ENCODE measurements at regions not wholly inside any gene's neighbourhood (a gene's known extent, or its start where the extent isn't known, plus 50 kb on each side); places are given as distances from the start of the nearest gene placed in this dataset.

- no peak for TF ChIP-seq YY1 (IDR thresholded peaks at IDR 0.05; ENCODE audit: low read depth)
- TF ChIP-seq CEBPB (IDR thresholded peaks at IDR 0.05): no peak
- no peak for TF ChIP-seq TCF12 (IDR thresholded peaks at IDR 0.05; ENCODE audit: low read depth)
- no peak for TF ChIP-seq TAF1 (IDR thresholded peaks at IDR 0.05; ENCODE audit: low read depth)
- no peak for TF ChIP-seq REST (IDR thresholded peaks at IDR 0.05; ENCODE audit: low read depth)
- no peak for TF ChIP-seq TEAD4 (IDR thresholded peaks at IDR 0.05)
- TF ChIP-seq USF1 (IDR thresholded peaks at IDR 0.05): no peak
- TF ChIP-seq CREB1 (IDR thresholded peaks at IDR 0.05; ENCODE audit: low read depth): no peak
- TF ChIP-seq ZBTB7A (IDR thresholded peaks at IDR 0.05; ENCODE audit: low read depth): no peak
- TF ChIP-seq FOXM1 (IDR thresholded peaks at IDR 0.05; ENCODE audit: borderline replicate concordance, low read depth): no peak
- TF ChIP-seq MAX (IDR thresholded peaks at IDR 0.05): no peak
- no peak for TF ChIP-seq NFIC (IDR thresholded peaks at IDR 0.05)
- TF ChIP-seq EGR1 (IDR thresholded peaks at IDR 0.05): no peak
- TF ChIP-seq EP300 (IDR thresholded peaks at IDR 0.05; ENCODE audit: borderline replicate concordance): no peak
- no peak for TF ChIP-seq RAD21 (IDR thresholded peaks at IDR 0.05; ENCODE audit: low read depth)
Observed at GRCh38 chr5:74301576-74301975, 339.0 kb downstream of the ENC1 start.

GRCh38 chr5:74300808-74301389 lies 339.6 kb downstream of the ENC1 start:
- TF ChIP-seq ZBTB7A (IDR thresholded peaks at IDR 0.05; ENCODE audit: low read depth) (no peak), TCF12 (IDR thresholded peaks at IDR 0.05; ENCODE audit: low read depth) (no peak), CREB1 (IDR thresholded peaks at IDR 0.05; ENCODE audit: low read depth) (no peak), YY1 (IDR thresholded peaks at IDR 0.05; ENCODE audit: low read depth) (no peak), TAF1 (IDR thresholded peaks at IDR 0.05; ENCODE audit: low read depth) (no peak), EP300 (IDR thresholded peaks at IDR 0.05; ENCODE audit: borderline replicate concordance) (no peak), FOXM1 (IDR thresholded peaks at IDR 0.05; ENCODE audit: borderline replicate concordance, low read depth) (no peak), USF1 (IDR thresholded peaks at IDR 0.05) (no peak), CEBPB (IDR thresholded peaks at IDR 0.05) (no peak), NFIC (IDR thresholded peaks at IDR 0.05) (no peak), RAD21 (IDR thresholded peaks at IDR 0.05; ENCODE audit: low read depth) (no peak), REST (IDR thresholded peaks at IDR 0.05; ENCODE audit: low read depth) (no peak), EGR1 (IDR thresholded peaks at IDR 0.05) (no peak)

- no peak for TF ChIP-seq TAF1 (IDR thresholded peaks at IDR 0.05; ENCODE audit: low read depth)
- no peak for TF ChIP-seq REST (IDR thresholded peaks at IDR 0.05; ENCODE audit: low read depth)
- TF ChIP-seq TCF12 (IDR thresholded peaks at IDR 0.05; ENCODE audit: low read depth): no peak
- no peak for TF ChIP-seq RAD21 (IDR thresholded peaks at IDR 0.05; ENCODE audit: low read depth)
- no peak for TF ChIP-seq EP300 (IDR thresholded peaks at IDR 0.05; ENCODE audit: borderline replicate concordance)
- no peak for TF ChIP-seq YY1 (IDR thresholded peaks at IDR 0.05; ENCODE audit: low read depth)
- no peak for TF ChIP-seq NFIC (IDR thresholded peaks at IDR 0.05)
- TF ChIP-seq ZBTB7A (IDR thresholded peaks at IDR 0.05; ENCODE audit: low read depth): no peak
- TF ChIP-seq EGR1 (IDR thresholded peaks at IDR 0.05): no peak
- no peak for TF ChIP-seq CREB1 (IDR thresholded peaks at IDR 0.05; ENCODE audit: low read depth)
- no peak for TF ChIP-seq FOXM1 (IDR thresholded peaks at IDR 0.05; ENCODE audit: borderline replicate concordance, low read depth)
- no peak for TF ChIP-seq TEAD4 (IDR thresholded peaks at IDR 0.05)
- TF ChIP-seq MAX (IDR thresholded peaks at IDR 0.05): no peak
- no peak for TF ChIP-seq USF1 (IDR thresholded peaks at IDR 0.05)
- no peak for TF ChIP-seq CEBPB (IDR thresholded peaks at IDR 0.05)
Observed at GRCh38 chr5:74299833-74300232, 340.7 kb downstream of the ENC1 start.
